ENCODE measurements at regions not wholly inside any gene's neighbourhood (a gene's known extent, or its start where the extent isn't known, plus 50 kb on each side); places are given as distances from the start of the nearest gene placed in this dataset.
"Not testable (repeated sequence)": the region's sequence is repeated elsewhere in the genome, so short reads cannot be mapped to it uniquely, and the experiment has no call there.

- no peaks in the 10 kb centered on the region for H3K4me1 ChIP-seq (ENCODE audit: control insufficient read depth, insufficient read depth, low read length)
- no peak overlapping the region for H3K27ac ChIP-seq (ENCODE audit: low read length)
- no peak overlapping the region for H3K4me3 ChIP-seq (ENCODE audit: low read length in 2 of 2)
- H3K27me3 ChIP-seq (ENCODE audit: control insufficient read depth in 1 of 2, insufficient read depth in 2 of 2, low read length in 2 of 2), result no peaks in the 10 kb centered on the region
- H3K9ac ChIP-seq (ENCODE audit: low read length in 2 of 2), result no peak overlapping the region
- no peaks in the 10 kb centered on the region for H3K9me3 ChIP-seq (ENCODE audit: control insufficient read depth in 2 of 2, low read length in 2 of 2)
- H3K36me3 ChIP-seq (ENCODE audit: control insufficient read depth in 2 of 2, insufficient read depth in 2 of 2, low read length in 2 of 2), result no peaks in the 10 kb centered on the region
Measured at GRCh38 chr20:12229891-12230290, 312.2 kb downstream of the BTBD3 start.

- Histone ChIP-seq H3K4me3 (ENCODE audit: low read length in 2 of 2) (peak overlapping the region; percentile 0 to 25), H3K9me3 (ENCODE audit: control insufficient read depth in 2 of 2, low read length in 2 of 2) (no peaks in the 10 kb centered on the region), H3K36me3 (ENCODE audit: control insufficient read depth in 2 of 2, insufficient read depth in 2 of 2, low read length in 2 of 2) (no peaks in the 10 kb centered on the region), H3K9ac (ENCODE audit: low read length in 2 of 2) (no peak overlapping the region), H3K27ac (ENCODE audit: low read length) (no peak overlapping the region), H3K27me3 (ENCODE audit: control insufficient read depth in 1 of 2, insufficient read depth in 2 of 2, low read length in 2 of 2) (no peaks in the 10 kb centered on the region), H3K4me1 (ENCODE audit: control insufficient read depth, insufficient read depth, low read length) (no peaks in the 10 kb centered on the region)
Measured at GRCh38 chr20:12237772-12238171, 320.1 kb downstream of the BTBD3 start.

GRCh38 chr20:12241065-12241464 is 323.4 kb downstream of the BTBD3 start:
- Histone ChIP-seq H3K4me3 (ENCODE audit: low read length in 2 of 2) (no peak overlapping the region), H3K9me3 (ENCODE audit: control insufficient read depth in 2 of 2, low read length in 2 of 2) (no peaks in the 10 kb centered on the region), H3K4me1 (ENCODE audit: control insufficient read depth, insufficient read depth, low read length) (peaks cover 3% of the 10 kb centered on the region), H3K36me3 (ENCODE audit: control insufficient read depth in 2 of 2, insufficient read depth in 2 of 2, low read length in 2 of 2) (no peaks in the 10 kb centered on the region), H3K9ac (ENCODE audit: low read length in 2 of 2) (no peak overlapping the region), H3K27ac (ENCODE audit: low read length) (no peak overlapping the region), H3K27me3 (ENCODE audit: control insufficient read depth in 1 of 2, insufficient read depth in 2 of 2, low read length in 2 of 2) (no peaks in the 10 kb centered on the region)

GRCh38 chr20:12243327-12243726 is 325.6 kb downstream of the BTBD3 start:
- no peaks in the 10 kb centered on the region for H3K27me3 ChIP-seq (ENCODE audit: control insufficient read depth in 1 of 2, insufficient read depth in 2 of 2, low read length in 2 of 2)
- H3K36me3 ChIP-seq (ENCODE audit: control insufficient read depth in 2 of 2, insufficient read depth in 2 of 2, low read length in 2 of 2), result no peaks in the 10 kb centered on the region
- H3K4me1 ChIP-seq (ENCODE audit: control insufficient read depth, insufficient read depth, low read length), result peaks cover 3% of the 10 kb centered on the region
- H3K9me3 ChIP-seq (ENCODE audit: control insufficient read depth in 2 of 2, low read length in 2 of 2), result no peaks in the 10 kb centered on the region
- no peak overlapping the region for H3K27ac ChIP-seq (ENCODE audit: low read length)
- no peak overlapping the region for H3K4me3 ChIP-seq (ENCODE audit: low read length in 2 of 2)
- no peak overlapping the region for H3K9ac ChIP-seq (ENCODE audit: low read length in 2 of 2)

- no peak overlapping the region for H3K4me3 ChIP-seq (ENCODE audit: low read length in 2 of 2)
- H3K27ac ChIP-seq (ENCODE audit: low read length), result no peak overlapping the region
- H3K9ac ChIP-seq (ENCODE audit: low read length in 2 of 2), result no peak overlapping the region
- H3K27me3 ChIP-seq (ENCODE audit: control insufficient read depth in 1 of 2, insufficient read depth in 2 of 2, low read length in 2 of 2), result no peaks in the 10 kb centered on the region
- no peaks in the 10 kb centered on the region for H3K36me3 ChIP-seq (ENCODE audit: control insufficient read depth in 2 of 2, insufficient read depth in 2 of 2, low read length in 2 of 2)
- H3K4me1 ChIP-seq (ENCODE audit: control insufficient read depth, insufficient read depth, low read length), result peaks cover under 1% of the 10 kb centered on the region
- H3K9me3 ChIP-seq (ENCODE audit: control insufficient read depth in 2 of 2, low read length in 2 of 2), result no peaks in the 10 kb centered on the region
Measured at GRCh38 chr20:12248481-12248880, 330.8 kb downstream of the BTBD3 start.

- H3K9ac ChIP-seq (ENCODE audit: low read length in 2 of 2); H3K4me3 ChIP-seq (ENCODE audit: low read length in 2 of 2); H3K27ac ChIP-seq (ENCODE audit: low read length); H3K27me3 ChIP-seq (ENCODE audit: control insufficient read depth in 1 of 2, insufficient read depth in 2 of 2, low read length in 2 of 2); H3K4me1 ChIP-seq (ENCODE audit: control insufficient read depth, insufficient read depth, low read length); H3K9me3 ChIP-seq (ENCODE audit: control insufficient read depth in 2 of 2, low read length in 2 of 2); H3K36me3 ChIP-seq (ENCODE audit: control insufficient read depth in 2 of 2, insufficient read depth in 2 of 2, low read length in 2 of 2): not testable (repeated sequence)
Measured at GRCh38 chr20:12250661-12251060, 333.0 kb downstream of the BTBD3 start.

- H3K9ac ChIP-seq (ENCODE audit: low read length in 2 of 2), result no peak overlapping the region
- H3K27ac ChIP-seq (ENCODE audit: low read length), result no peak overlapping the region
- H3K4me3 ChIP-seq (ENCODE audit: low read length in 2 of 2), result no peak overlapping the region
- no peaks in the 10 kb centered on the region for H3K9me3 ChIP-seq (ENCODE audit: control insufficient read depth in 2 of 2, low read length in 2 of 2)
- no peaks in the 10 kb centered on the region for H3K36me3 ChIP-seq (ENCODE audit: control insufficient read depth in 2 of 2, insufficient read depth in 2 of 2, low read length in 2 of 2)
- no peaks in the 10 kb centered on the region for H3K4me1 ChIP-seq (ENCODE audit: control insufficient read depth, insufficient read depth, low read length)
- no peaks in the 10 kb centered on the region for H3K27me3 ChIP-seq (ENCODE audit: control insufficient read depth in 1 of 2, insufficient read depth in 2 of 2, low read length in 2 of 2)
Measured at GRCh38 chr20:12252793-12253192, 335.1 kb downstream of the BTBD3 start.

- no peak overlapping the region for H3K9ac ChIP-seq (ENCODE audit: low read length in 2 of 2)
- no peaks in the 10 kb centered on the region for H3K36me3 ChIP-seq (ENCODE audit: control insufficient read depth in 2 of 2, insufficient read depth in 2 of 2, low read length in 2 of 2)
- H3K27ac ChIP-seq (ENCODE audit: low read length), result no peak overlapping the region
- no peaks in the 10 kb centered on the region for H3K27me3 ChIP-seq (ENCODE audit: control insufficient read depth in 1 of 2, insufficient read depth in 2 of 2, low read length in 2 of 2)
- no peaks in the 10 kb centered on the region for H3K4me1 ChIP-seq (ENCODE audit: control insufficient read depth, insufficient read depth, low read length)
- no peaks in the 10 kb centered on the region for H3K9me3 ChIP-seq (ENCODE audit: control insufficient read depth in 2 of 2, low read length in 2 of 2)
- no peak overlapping the region for H3K4me3 ChIP-seq (ENCODE audit: low read length in 2 of 2)
Measured at GRCh38 chr20:12255461-12255970, 337.8 kb downstream of the BTBD3 start.

GRCh38 chr20:12256806-12257205 is 339.1 kb downstream of the BTBD3 start:
- H3K9me3 ChIP-seq (ENCODE audit: control insufficient read depth in 2 of 2, low read length in 2 of 2), result no peaks in the 10 kb centered on the region
- H3K27me3 ChIP-seq (ENCODE audit: control insufficient read depth in 1 of 2, insufficient read depth in 2 of 2, low read length in 2 of 2), result no peaks in the 10 kb centered on the region
- no peaks in the 10 kb centered on the region for H3K36me3 ChIP-seq (ENCODE audit: control insufficient read depth in 2 of 2, insufficient read depth in 2 of 2, low read length in 2 of 2)
- H3K27ac ChIP-seq (ENCODE audit: low read length), result no peak overlapping the region
- no peak overlapping the region for H3K4me3 ChIP-seq (ENCODE audit: low read length in 2 of 2)
- no peaks in the 10 kb centered on the region for H3K4me1 ChIP-seq (ENCODE audit: control insufficient read depth, insufficient read depth, low read length)
- no peak overlapping the region for H3K9ac ChIP-seq (ENCODE audit: low read length in 2 of 2)

GRCh38 chr20:12262747-12263146 is 345.1 kb downstream of the BTBD3 start:
- H3K27ac ChIP-seq (ENCODE audit: low read length), result no peak overlapping the region
- H3K27me3 ChIP-seq (ENCODE audit: control insufficient read depth in 1 of 2, insufficient read depth in 2 of 2, low read length in 2 of 2), result no peaks in the 10 kb centered on the region
- H3K4me3 ChIP-seq (ENCODE audit: low read length in 2 of 2), result no peak overlapping the region
- no peaks in the 10 kb centered on the region for H3K9me3 ChIP-seq (ENCODE audit: control insufficient read depth in 2 of 2, low read length in 2 of 2)
- no peaks in the 10 kb centered on the region for H3K36me3 ChIP-seq (ENCODE audit: control insufficient read depth in 2 of 2, insufficient read depth in 2 of 2, low read length in 2 of 2)
- H3K9ac ChIP-seq (ENCODE audit: low read length in 2 of 2), result no peak overlapping the region
- no peaks in the 10 kb centered on the region for H3K4me1 ChIP-seq (ENCODE audit: control insufficient read depth, insufficient read depth, low read length)

GRCh38 chr20:12264711-12265110 is 347.0 kb downstream of the BTBD3 start:
- no peak overlapping the region for H3K4me3 ChIP-seq (ENCODE audit: low read length in 2 of 2)
- no peaks in the 10 kb centered on the region for H3K27me3 ChIP-seq (ENCODE audit: control insufficient read depth in 1 of 2, insufficient read depth in 2 of 2, low read length in 2 of 2)
- no peaks in the 10 kb centered on the region for H3K36me3 ChIP-seq (ENCODE audit: control insufficient read depth in 2 of 2, insufficient read depth in 2 of 2, low read length in 2 of 2)
- no peak overlapping the region for H3K27ac ChIP-seq (ENCODE audit: low read length)
- no peak overlapping the region for H3K9ac ChIP-seq (ENCODE audit: low read length in 2 of 2)
- H3K9me3 ChIP-seq (ENCODE audit: control insufficient read depth in 2 of 2, low read length in 2 of 2), result no peaks in the 10 kb centered on the region
- no peaks in the 10 kb centered on the region for H3K4me1 ChIP-seq (ENCODE audit: control insufficient read depth, insufficient read depth, low read length)
